ENCODE measurements at regions not wholly inside any gene's neighbourhood (a gene's known extent, or its start where the extent isn't known, plus 50 kb on each side); places are given as distances from the start of the nearest gene placed in this dataset.

GRCh38 chr12:115118177-115118724 lies 434.3 kb upstream of the TBX3 start:
- DNase-seq (ENCODE audit: low read depth): no peak

- no peak for DNase-seq (ENCODE audit: low read depth)
Measured at GRCh38 chr12:115114140-115114539, 430.2 kb upstream of the TBX3 start.

- DNase-seq (ENCODE audit: low read depth): no peak
Measured at GRCh38 chr12:115109863-115110262, 425.9 kb upstream of the TBX3 start.

- no peak for DNase-seq (ENCODE audit: low read depth)
Measured at GRCh38 chr12:115108129-115109100, 424.4 kb upstream of the TBX3 start.

GRCh38 chr12:115103884-115104883 lies 420.2 kb upstream of the TBX3 start:
- DNase-seq (ENCODE audit: low read depth): no peak

GRCh38 chr12:115102450-115102849 lies 418.5 kb upstream of the TBX3 start:
- no peak for DNase-seq (ENCODE audit: low read depth)

GRCh38 chr12:115101520-115101919 lies 417.5 kb upstream of the TBX3 start:
- DNase-seq (ENCODE audit: low read depth): no peak

- no peak for DNase-seq (ENCODE audit: low read depth)
Measured at GRCh38 chr12:115097416-115097815, 413.4 kb upstream of the TBX3 start.

- DNase-seq (ENCODE audit: low read depth): no peak
Measured at GRCh38 chr12:115096588-115097397, 412.8 kb upstream of the TBX3 start.

- DNase-seq (ENCODE audit: low read depth): no peak
Measured at GRCh38 chr12:115095073-115095748, 411.2 kb upstream of the TBX3 start.

- DNase-seq (ENCODE audit: low read depth): no peak
Measured at GRCh38 chr12:115094163-115094816, 410.3 kb upstream of the TBX3 start.

GRCh38 chr12:115093261-115093660 lies 409.3 kb upstream of the TBX3 start:
- no peak for DNase-seq (ENCODE audit: low read depth)

- DNase-seq (ENCODE audit: low read depth): no peak
Measured at GRCh38 chr12:115090783-115091182, 406.8 kb upstream of the TBX3 start.

- DNase-seq (ENCODE audit: low read depth): no peak
Measured at GRCh38 chr12:115088995-115089841, 405.2 kb upstream of the TBX3 start.

- DNase-seq (ENCODE audit: low read depth): no peak
Measured at GRCh38 chr12:115088328-115088994, 404.5 kb upstream of the TBX3 start.

- no peak for DNase-seq (ENCODE audit: low read depth)
Measured at GRCh38 chr12:115085594-115085993, 401.6 kb upstream of the TBX3 start.

GRCh38 chr12:115079760-115080159 lies 395.8 kb upstream of the TBX3 start:
- DNase-seq (ENCODE audit: low read depth): no peak

GRCh38 chr12:115078990-115079389 lies 395.0 kb upstream of the TBX3 start:
- DNase-seq (ENCODE audit: low read depth): no peak

- no peak for DNase-seq (ENCODE audit: low read depth)
Measured at GRCh38 chr12:115078334-115078733, 394.4 kb upstream of the TBX3 start.

Measured in T-helper 22 cell (primary cell).